T-cell (primary cell): ENCODE measurements at regions not wholly inside any gene's neighbourhood (a gene's known extent, or its start where the extent isn't known, plus 50 kb on each side); places are given as distances from the start of the nearest gene placed in this dataset.
"Not testable (repeated sequence)": the region's sequence is repeated elsewhere in the genome, so short reads cannot be mapped to it uniquely, and the experiment has no call there.

Source experiments
- ATAC-seq, 4 experiments: fragments of 200-7000 bp in 3 of 4; fragments of 150-1000 bp in 1 of 4; cut with Tn5 transposase; replicated peaks in 1 of 4; 1 replicate in 3 of 4; 2 replicates in 1 of 4; pipeline ENCODE4 v1.10.0; 2021; ENCODE audit warnings: moderate library complexity in 3 of 4, mild to moderate bottlenecking in 2 of 4, moderate number of reproducible peaks in 1 of 4
- CTCF ChIA-PET, 2 donors: fragments of 300-600 bp; sonication (Branson Sonifier 250); formaldehyde crosslinking; loops; one replicate each; lab custom pipeline; 2022; ENCODE audit warnings: antibody characterized with exemption in 2 of 2; lab: Charles Lee
- POLR2A ChIA-PET, 2 donors: fragments of 300-600 bp; sonication (Branson Sonifier 250); formaldehyde crosslinking; loops; one replicate each; lab custom pipeline; 2022; ENCODE audit warnings: antibody characterized with exemption in 2 of 2; lab: Charles Lee
- DNase-seq, 35 experiments: peaks; one replicate each; pipeline versions ENCODE4 v3.0.0 to v3.0.0-alpha.2; 2013 to 2023
- H3K27ac ChIP-seq: one replicate; pipeline ENCODE4 v1.5.1; 2013; ENCODE audit warnings: low read length
- H3K27me3 ChIP-seq, 2 experiments: replicated peaks in 1 of 2; 1 replicate in 1 of 2; 2 replicates in 1 of 2; pipeline versions ENCODE4 v1.6.1 to v1.7.0; 2013; ENCODE audit warnings: low read length in 1 of 2, mixed read lengths in 1 of 2; ENCODE audit not compliant: control insufficient read depth in 2 of 2, insufficient read depth in 2 of 2; ENCODE audit errors: extremely low read depth in 1 of 2
- H3K36me3 ChIP-seq, 2 donors: 1 replicate in 1 of 2; 2 replicates in 1 of 2; pipeline versions ENCODE4 v1.6.1 to v1.7.0; 2013; ENCODE audit warnings: low read length in 1 of 2; ENCODE audit not compliant: control insufficient read depth in 2 of 2, insufficient read depth in 1 of 2; ENCODE audit errors: extremely low read depth in 1 of 2
- H3K4me1 ChIP-seq, 2 experiments: 1 replicate in 1 of 2; 2 replicates in 1 of 2; pipeline versions ENCODE4 v1.6.1 to v1.7.0; 2013; ENCODE audit warnings: low read length in 2 of 2, mixed read lengths in 1 of 2; ENCODE audit not compliant: insufficient read depth in 2 of 2, control insufficient read depth in 1 of 2; ENCODE audit errors: extremely low read depth in 1 of 2
- H3K4me3 ChIP-seq, 2 donors: 1 replicate in 1 of 2; 2 replicates in 1 of 2; pipeline versions ENCODE4 v1.5.1 to v1.7.0; 2013; ENCODE audit warnings: mild to moderate bottlenecking in 2 of 2, low read length in 1 of 2, moderate library complexity in 1 of 2; ENCODE audit not compliant: control insufficient read depth in 1 of 2; ENCODE audit errors: extremely low read depth in 1 of 2
- H3K9me3 ChIP-seq: 2 replicates; pipeline ENCODE4 v1.7.0; 2013
- H3K27ac Mint-ChIP-seq, 2 donors: one replicate each; pipeline ENCODE4 v1.8.0; 2020 to 2021; ENCODE audit warnings: mild to moderate bottlenecking in 2 of 2, mixed read lengths in 2 of 2
- H3K27me3 Mint-ChIP-seq, 2 donors: one replicate each; pipeline ENCODE4 v1.8.0; 2021 to 2022; ENCODE audit warnings: mixed read lengths in 2 of 2
- H3K36me3 Mint-ChIP-seq: one replicate; pipeline ENCODE4 v1.8.0; 2021; ENCODE audit warnings: mixed read lengths
- H3K4me1 Mint-ChIP-seq, 3 donors: one replicate each; pipeline ENCODE4 v1.8.0; 2020 to 2022; ENCODE audit warnings: mixed read lengths in 3 of 3, mild to moderate bottlenecking in 1 of 3
- H3K4me3 Mint-ChIP-seq, 3 donors: one replicate each; pipeline ENCODE4 v1.8.0; 2020 to 2022; ENCODE audit warnings: mild to moderate bottlenecking in 3 of 3, mixed read lengths in 3 of 3, moderate library complexity in 3 of 3
- H3K9me3 Mint-ChIP-seq, 3 donors: one replicate each; pipeline ENCODE4 v1.8.0; 2020 to 2022; ENCODE audit warnings: mixed read lengths in 3 of 3
- WGBS: methylation state at CpG from one replicate; pipeline ENCODE4 v1.1.5; 2013; ENCODE audit warnings: missing lambda C conversion rate; ENCODE audit not compliant: insufficient coverage; 5-methylcytosine and 5-hydroxymethylcytosine counted together

- ATAC-seq (no peak), DNase-seq (no peak)
- no peaks in the 10 kb centered on the region for H3K4me1 Mint-ChIP-seq
- peaks cover 2 to 11% (median 10%) of the 10 kb centered on the region in 3 donors for H3K9me3 Mint-ChIP-seq
- Histone ChIP-seq H3K4me3 (no peak overlapping the region), H3K27me3 (no peaks in the 10 kb centered on the region), H3K36me3 (no peaks in the 10 kb centered on the region), H3K9me3 (no peaks in the 10 kb centered on the region), H3K4me1 (no peaks in the 10 kb centered on the region), H3K27ac (no peak overlapping the region)
- no peaks in the 10 kb centered on the region for H3K36me3 Mint-ChIP-seq
- ChIA-PET CTCF (no interaction called here), POLR2A (no interaction called here)
- H3K4me3 Mint-ChIP-seq: no peak overlapping the region
- H3K27me3 Mint-ChIP-seq: no peaks in the 10 kb centered on the region
- no peak overlapping the region for H3K27ac Mint-ChIP-seq
Observed at GRCh38 chr10:20668985-20669384, 228.1 kb downstream of the NEBL start.

GRCh38 chr10:20662742-20663141 lies 234.4 kb downstream of the NEBL start:
- H3K9me3 ChIP-seq: no peaks in the 10 kb centered on the region
- no peaks in the 10 kb centered on the region for H3K4me1 ChIP-seq
- ATAC-seq: no peak
- Mint-ChIP-seq H3K27ac (no peak overlapping the region), H3K27me3 (no peaks in the 10 kb centered on the region), H3K9me3 (peaks cover 4 to 11% (median 4%) of the 10 kb centered on the region in 3 donors), H3K36me3 (no peaks in the 10 kb centered on the region), H3K4me1 (no peaks in the 10 kb centered on the region), H3K4me3 (no peak overlapping the region)
- no peak overlapping the region for H3K4me3 ChIP-seq
- ChIA-PET CTCF (no interaction called here), POLR2A (no interaction called here)
- H3K36me3 ChIP-seq: no peaks in the 10 kb centered on the region
- DNase-seq: no peak
- no CpG with 5 or more reads among the region's 3 CpGs for WGBS
- H3K27ac ChIP-seq: no peak overlapping the region
- H3K27me3 ChIP-seq: no peaks in the 10 kb centered on the region

- no peaks in the 10 kb centered on the region for H3K36me3 ChIP-seq
- ChIA-PET CTCF (no interaction called here), POLR2A (no interaction called here)
- ATAC-seq (no peak), DNase-seq (no peak)
- Mint-ChIP-seq H3K36me3 (no peaks in the 10 kb centered on the region), H3K27ac (no peak overlapping the region), H3K9me3 (peaks cover 4 to 14% (median 6%) of the 10 kb centered on the region in 3 donors), H3K4me1 (no peaks in the 10 kb centered on the region), H3K4me3 (no peak overlapping the region), H3K27me3 (no peaks in the 10 kb centered on the region)
- no peaks in the 10 kb centered on the region for H3K4me1 ChIP-seq
- no peaks in the 10 kb centered on the region for H3K27me3 ChIP-seq
- no peak overlapping the region for H3K27ac ChIP-seq
- no peaks in the 10 kb centered on the region for H3K9me3 ChIP-seq
- WGBS: no CpG with 5 or more reads among the region's 2 CpGs
- no peak overlapping the region for H3K4me3 ChIP-seq
Observed at GRCh38 chr10:20659225-20659624, 237.9 kb downstream of the NEBL start.

- no peak overlapping the region for H3K27ac Mint-ChIP-seq
- no peaks in the 10 kb centered on the region for H3K27me3 Mint-ChIP-seq
- no peaks in the 10 kb centered on the region for H3K9me3 ChIP-seq
- POLR2A ChIA-PET: no interaction called here
- H3K4me1 Mint-ChIP-seq: no peaks in the 10 kb centered on the region
- 74% methylated on average over 3 of the region's 4 CpGs for WGBS
- H3K4me3 Mint-ChIP-seq: no peak overlapping the region
- no peaks in the 10 kb centered on the region for H3K36me3 ChIP-seq
- H3K27ac ChIP-seq: no peak overlapping the region
- ATAC-seq: no peak
- no peak for DNase-seq
- H3K27me3 ChIP-seq: no peaks in the 10 kb centered on the region
- H3K4me3 ChIP-seq: no peak overlapping the region
- H3K36me3 Mint-ChIP-seq: no peaks in the 10 kb centered on the region
- CTCF ChIA-PET: no interaction called here
- peaks cover 4 to 17% (median 6%) of the 10 kb centered on the region in 3 donors for H3K9me3 Mint-ChIP-seq
- no peaks in the 10 kb centered on the region for H3K4me1 ChIP-seq
Observed at GRCh38 chr10:20658158-20658557, 239.0 kb downstream of the NEBL start.

GRCh38 chr10:20656886-20657285 lies 240.2 kb downstream of the NEBL start:
- no peaks in the 10 kb centered on the region for H3K4me1 Mint-ChIP-seq
- Histone ChIP-seq H3K36me3 (no peaks in the 10 kb centered on the region), H3K4me3 (no peak overlapping the region), H3K9me3 (no peaks in the 10 kb centered on the region), H3K27ac (no peak overlapping the region), H3K4me1 (no peaks in the 10 kb centered on the region), H3K27me3 (no peaks in the 10 kb centered on the region)
- no peaks in the 10 kb centered on the region for H3K27me3 Mint-ChIP-seq
- ATAC-seq (no peak), DNase-seq (no peak)
- no peak overlapping the region for H3K27ac Mint-ChIP-seq
- no peaks in the 10 kb centered on the region for H3K36me3 Mint-ChIP-seq
- H3K4me3 Mint-ChIP-seq: no peak overlapping the region
- ChIA-PET POLR2A (no interaction called here), CTCF (no interaction called here)
- peaks cover 0 to 24% (median 3%) of the 10 kb centered on the region in 3 donors for H3K9me3 Mint-ChIP-seq
- WGBS: no CpG with 5 or more reads among the region's 3 CpGs

GRCh38 chr10:20652424-20652823 lies 244.7 kb downstream of the NEBL start:
- H3K27ac Mint-ChIP-seq, CTCF ChIA-PET, H3K27me3 Mint-ChIP-seq, H3K4me3 ChIP-seq, H3K4me1 Mint-ChIP-seq, H3K36me3 Mint-ChIP-seq, H3K27me3 ChIP-seq, H3K27ac ChIP-seq, H3K9me3 ChIP-seq, H3K4me3 Mint-ChIP-seq, H3K36me3 ChIP-seq, H3K4me1 ChIP-seq, DNase-seq, ATAC-seq: not testable (repeated sequence)
- POLR2A ChIA-PET: interaction anchor here in 1 of 2 donors (0.7 kb wide), 1 partner anchor 35 kb away, joined by 3 read pairs; no protein-coding TSS in a partner anchor
- peaks cover 3 to 24% (median 5%) of the 10 kb centered on the region in 3 donors for H3K9me3 Mint-ChIP-seq
- no CpG with 5 or more reads among the region's 5 CpGs for WGBS

GRCh38 chr10:20648263-20648874 lies 248.7 kb downstream of the NEBL start:
- Histone ChIP-seq H3K4me3 (no peak overlapping the region), H3K36me3 (no peaks in the 10 kb centered on the region), H3K27ac (no peak overlapping the region), H3K27me3 (no peaks in the 10 kb centered on the region), H3K9me3 (no peaks in the 10 kb centered on the region), H3K4me1 (no peaks in the 10 kb centered on the region)
- no peak overlapping the region for H3K27ac Mint-ChIP-seq
- no CpG with 5 or more reads among the region's 2 CpGs for WGBS
- no peak overlapping the region for H3K4me3 Mint-ChIP-seq
- DNase-seq (no peak), ATAC-seq (no peak)
- no peaks in the 10 kb centered on the region for H3K27me3 Mint-ChIP-seq
- no peaks in the 10 kb centered on the region for H3K36me3 Mint-ChIP-seq
- ChIA-PET CTCF (no interaction called here), POLR2A (no interaction called here)
- no peaks in the 10 kb centered on the region for H3K4me1 Mint-ChIP-seq
- H3K9me3 Mint-ChIP-seq: peaks cover 3 to 11% (median 5%) of the 10 kb centered on the region in 3 donors
